ENCODE measurements at regions not wholly inside any gene's neighbourhood (a gene's known extent, or its start where the extent isn't known, plus 50 kb on each side); places are given as distances from the start of the nearest gene placed in this dataset.
A peak's percentile ranks its signal among the peaks of the same experiment; 100 is the strongest.

DNA sequence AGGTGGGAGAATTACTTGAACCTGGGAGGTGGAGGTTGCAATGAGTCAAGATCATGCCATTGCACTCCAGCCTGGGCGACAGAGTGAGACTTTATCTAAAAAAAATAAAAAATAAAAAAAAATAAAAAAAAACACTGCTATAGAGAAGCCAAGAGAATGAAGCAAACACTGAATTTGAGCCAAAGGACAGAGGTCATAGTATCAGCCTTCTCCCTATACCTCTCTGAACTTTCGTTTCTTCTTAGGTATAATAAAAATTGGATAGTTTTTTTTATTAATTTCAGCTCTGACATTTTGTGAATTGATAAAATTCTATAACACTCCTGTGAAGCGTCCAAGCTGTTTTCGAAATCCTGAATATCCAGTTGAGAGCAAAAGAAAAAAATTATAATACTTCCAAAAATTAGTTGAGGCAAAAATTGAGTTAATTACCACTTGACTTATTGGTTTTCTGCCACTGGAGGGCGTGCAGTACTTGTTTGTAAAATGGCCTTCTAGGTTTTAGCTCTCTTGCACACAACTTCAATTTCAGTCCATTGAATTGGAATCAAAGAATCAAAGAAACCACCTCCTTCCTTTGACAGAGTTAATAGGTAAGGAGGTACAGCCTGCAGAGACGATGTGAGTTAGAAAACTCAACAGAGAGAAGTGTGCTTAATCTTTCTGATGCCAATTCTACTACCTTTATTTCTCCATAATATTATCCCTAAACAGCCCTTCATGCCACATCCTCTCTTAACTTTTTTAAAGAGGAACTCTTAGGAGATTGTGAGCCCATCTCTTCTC lies 143.2 kb downstream of the BBOX1 start:
- no peak overlapping the region for H3K9ac ChIP-seq
- H3K9me2 ChIP-seq = no peaks in the 10 kb centered on the region
- H3K79me2 ChIP-seq (ENCODE audit: insufficient read depth) = no peaks in the 10 kb centered on the region
- no peak overlapping the region for H3K27ac ChIP-seq (ENCODE audit: low read depth in 2 of 2, low read length in 1 of 2)
- POLR2A ChIA-PET = interaction anchor here (1.0 kb wide), 1 partner anchor 302 kb away, joined by 4 read pairs; no protein-coding TSS in a partner anchor
- peak; percentile 25 for DNase-seq
- H3K27me3 ChIP-seq (ENCODE audit: insufficient read depth) = no peaks in the 10 kb centered on the region
- no peaks in the 10 kb centered on the region for H3F3A ChIP-seq (replicated peaks; ENCODE audit: insufficient read depth)
- CTCF ChIA-PET = interaction anchor here (0.7 to 6.0 kb wide), 48 partner anchors 9 to 638 kb away, joined by 3 to 223 read pairs (median 5); partner anchors contain the start of gene LGR4
- peaks cover 0 to 12% of the 10 kb centered on the region in 2 experiments; a peak in 2 of 4 replicates for H3K4me1 ChIP-seq (ENCODE audit: control insufficient read depth in 1 of 2, insufficient read depth in 2 of 2, low read depth in 1 of 2, low read length in 1 of 2)
- TF ChIP-seq, protein P1, sequence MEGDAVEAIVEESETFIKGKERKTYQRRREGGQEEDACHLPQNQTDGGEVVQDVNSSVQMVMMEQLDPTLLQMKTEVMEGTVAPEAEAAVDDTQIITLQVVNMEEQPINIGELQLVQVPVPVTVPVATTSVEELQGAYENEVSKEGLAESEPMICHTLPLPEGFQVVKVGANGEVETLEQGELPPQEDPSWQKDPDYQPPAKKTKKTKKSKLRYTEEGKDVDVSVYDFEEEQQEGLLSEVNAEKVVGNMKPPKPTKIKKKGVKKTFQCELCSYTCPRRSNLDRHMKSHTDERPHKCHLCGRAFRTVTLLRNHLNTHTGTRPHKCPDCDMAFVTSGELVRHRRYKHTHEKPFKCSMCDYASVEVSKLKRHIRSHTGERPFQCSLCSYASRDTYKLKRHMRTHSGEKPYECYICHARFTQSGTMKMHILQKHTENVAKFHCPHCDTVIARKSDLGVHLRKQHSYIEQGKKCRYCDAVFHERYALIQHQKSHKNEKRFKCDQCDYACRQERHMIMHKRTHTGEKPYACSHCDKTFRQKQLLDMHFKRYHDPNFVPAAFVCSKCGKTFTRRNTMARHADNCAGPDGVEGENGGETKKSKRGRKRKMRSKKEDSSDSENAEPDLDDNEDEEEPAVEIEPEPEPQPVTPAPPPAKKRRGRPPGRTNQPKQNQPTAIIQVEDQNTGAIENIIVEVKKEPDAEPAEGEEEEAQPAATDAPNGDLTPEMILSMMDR (IDR thresholded peaks at IDR 0.05) = peak; percentile 87
- TF ChIP-seq RAD21 (IDR thresholded peaks at IDR 0.05; ENCODE audit: low read length) = peak; percentile 97
- TF ChIP-seq NRF1 (IDR thresholded peaks at IDR 0.05; ENCODE audit: low read depth, low read length) = 0 out of 2 replicates have a peak, but pooled peaks have one; percentile 13
- TF ChIP-seq SMC3 (IDR thresholded peaks at IDR 0.05; ENCODE audit: low read depth, low read length) = peak; percentile 97
- TF ChIP-seq CHD2 (IDR thresholded peaks at IDR 0.05; ENCODE audit: low read length, partially characterized antibody) = no peak
- no peak for TF ChIP-seq FOSL2 (IDR thresholded peaks at IDR 0.05; ENCODE audit: borderline replicate concordance, low read depth)
- H3K4me2 ChIP-seq = no peak overlapping the region
- no peaks in the 10 kb centered on the region for H4K20me1 ChIP-seq (ENCODE audit: insufficient read depth)
- no peaks in the 10 kb centered on the region for H3K9me3 ChIP-seq
- no peaks in the 10 kb centered on the region for H3K36me3 ChIP-seq (replicated peaks in 1 of 2; ENCODE audit: control insufficient read depth in 1 of 2, insufficient read depth in 2 of 2, low read length in 1 of 2)
- H3K4me3 ChIP-seq (ENCODE audit: low read depth in 2 of 2, low read length in 1 of 2) = no peak overlapping the region; a peak in 1 of 4 replicates
- WGBS (ENCODE audit: low lambda C conversion rate) = 35% methylated on average over 6 of the region's 6 CpGs
- H2AFZ ChIP-seq (ENCODE audit: low read depth) = no peak overlapping the region

DNA sequence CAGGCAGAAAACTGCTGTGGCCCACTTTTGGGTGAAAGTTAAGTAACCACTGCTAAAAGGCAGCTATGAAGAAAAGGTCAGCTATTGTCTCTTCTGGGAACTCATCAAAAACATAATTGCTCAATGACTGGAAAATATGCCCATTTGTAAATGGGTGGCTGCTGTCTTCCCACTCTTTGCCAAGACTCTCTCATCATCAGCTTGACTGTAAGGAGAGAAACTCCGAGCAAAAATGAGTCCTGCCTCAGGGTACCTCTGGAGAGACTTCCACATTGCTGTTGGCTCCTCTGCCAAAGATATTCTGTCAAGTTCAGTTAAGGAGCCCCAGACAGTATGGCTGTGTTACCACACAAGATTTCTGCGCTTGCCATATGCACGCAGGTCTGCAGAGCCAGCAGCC lies 138.7 kb downstream of the BBOX1 start:
- ChIA-PET POLR2A (no interaction called here), CTCF (interaction anchor here (0.8 to 4.1 kb wide), 4 partner anchors 20 to 307 kb away, joined by 3 to 35 read pairs (median 4); no protein-coding TSS in a partner anchor)
- WGBS (ENCODE audit: low lambda C conversion rate) = 74% methylated on average over 3 of the region's 3 CpGs
- Histone ChIP-seq H4K20me1 (ENCODE audit: insufficient read depth) (no peaks in the 10 kb centered on the region), H3K27me3 (ENCODE audit: insufficient read depth) (no peaks in the 10 kb centered on the region), H3K9me2 (no peaks in the 10 kb centered on the region), H3K4me1 (ENCODE audit: control insufficient read depth in 1 of 2, insufficient read depth in 2 of 2, low read depth in 1 of 2, low read length in 1 of 2) (peaks cover 0 to 3% of the 10 kb centered on the region in 2 experiments; a peak in 2 of 4 replicates), H3K9ac (no peak overlapping the region), H3K27ac (ENCODE audit: low read depth in 2 of 2, low read length in 1 of 2) (no peak overlapping the region), H3F3A (replicated peaks; ENCODE audit: insufficient read depth) (no peaks in the 10 kb centered on the region), H3K9me3 (no peaks in the 10 kb centered on the region), H3K36me3 (replicated peaks in 1 of 2; ENCODE audit: control insufficient read depth in 1 of 2, insufficient read depth in 2 of 2, low read length in 1 of 2) (no peaks in the 10 kb centered on the region), H3K4me2 (no peak overlapping the region), H2AFZ (ENCODE audit: low read depth) (no peak overlapping the region), H3K4me3 (ENCODE audit: low read depth in 2 of 2, low read length in 1 of 2) (no peak overlapping the region), H3K79me2 (ENCODE audit: insufficient read depth) (no peaks in the 10 kb centered on the region)
- no peak for DNase-seq
- no peak for TF ChIP-seq MXI1 (IDR thresholded peaks at IDR 0.05; ENCODE audit: low read depth, low read length)
- no peak for TF ChIP-seq GABPA (IDR thresholded peaks at IDR 0.05; ENCODE audit: low read depth)
- no peak for TF ChIP-seq SMC3 (IDR thresholded peaks at IDR 0.05; ENCODE audit: low read depth, low read length)
- TF ChIP-seq FOSL2 (IDR thresholded peaks at IDR 0.05; ENCODE audit: borderline replicate concordance, low read depth) = no peak
- TF ChIP-seq, protein P2, sequence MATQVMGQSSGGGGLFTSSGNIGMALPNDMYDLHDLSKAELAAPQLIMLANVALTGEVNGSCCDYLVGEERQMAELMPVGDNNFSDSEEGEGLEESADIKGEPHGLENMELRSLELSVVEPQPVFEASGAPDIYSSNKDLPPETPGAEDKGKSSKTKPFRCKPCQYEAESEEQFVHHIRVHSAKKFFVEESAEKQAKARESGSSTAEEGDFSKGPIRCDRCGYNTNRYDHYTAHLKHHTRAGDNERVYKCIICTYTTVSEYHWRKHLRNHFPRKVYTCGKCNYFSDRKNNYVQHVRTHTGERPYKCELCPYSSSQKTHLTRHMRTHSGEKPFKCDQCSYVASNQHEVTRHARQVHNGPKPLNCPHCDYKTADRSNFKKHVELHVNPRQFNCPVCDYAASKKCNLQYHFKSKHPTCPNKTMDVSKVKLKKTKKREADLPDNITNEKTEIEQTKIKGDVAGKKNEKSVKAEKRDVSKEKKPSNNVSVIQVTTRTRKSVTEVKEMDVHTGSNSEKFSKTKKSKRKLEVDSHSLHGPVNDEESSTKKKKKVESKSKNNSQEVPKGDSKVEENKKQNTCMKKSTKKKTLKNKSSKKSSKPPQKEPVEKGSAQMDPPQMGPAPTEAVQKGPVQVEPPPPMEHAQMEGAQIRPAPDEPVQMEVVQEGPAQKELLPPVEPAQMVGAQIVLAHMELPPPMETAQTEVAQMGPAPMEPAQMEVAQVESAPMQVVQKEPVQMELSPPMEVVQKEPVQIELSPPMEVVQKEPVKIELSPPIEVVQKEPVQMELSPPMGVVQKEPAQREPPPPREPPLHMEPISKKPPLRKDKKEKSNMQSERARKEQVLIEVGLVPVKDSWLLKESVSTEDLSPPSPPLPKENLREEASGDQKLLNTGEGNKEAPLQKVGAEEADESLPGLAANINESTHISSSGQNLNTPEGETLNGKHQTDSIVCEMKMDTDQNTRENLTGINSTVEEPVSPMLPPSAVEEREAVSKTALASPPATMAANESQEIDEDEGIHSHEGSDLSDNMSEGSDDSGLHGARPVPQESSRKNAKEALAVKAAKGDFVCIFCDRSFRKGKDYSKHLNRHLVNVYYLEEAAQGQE (IDR thresholded peaks at IDR 0.05; ENCODE audit: low read depth, low read length) = no peak
- TF ChIP-seq, protein P3, sequence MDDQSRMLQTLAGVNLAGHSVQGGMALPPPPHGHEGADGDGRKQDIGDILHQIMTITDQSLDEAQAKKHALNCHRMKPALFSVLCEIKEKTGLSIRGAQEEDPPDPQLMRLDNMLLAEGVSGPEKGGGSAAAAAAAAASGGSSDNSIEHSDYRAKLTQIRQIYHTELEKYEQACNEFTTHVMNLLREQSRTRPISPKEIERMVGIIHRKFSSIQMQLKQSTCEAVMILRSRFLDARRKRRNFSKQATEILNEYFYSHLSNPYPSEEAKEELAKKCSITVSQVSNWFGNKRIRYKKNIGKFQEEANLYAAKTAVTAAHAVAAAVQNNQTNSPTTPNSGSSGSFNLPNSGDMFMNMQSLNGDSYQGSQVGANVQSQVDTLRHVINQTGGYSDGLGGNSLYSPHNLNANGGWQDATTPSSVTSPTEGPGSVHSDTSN (IDR thresholded peaks at IDR 0.05) = no peak
- TF ChIP-seq NFIC (IDR thresholded peaks at IDR 0.05; ENCODE audit: borderline replicate concordance) = no peak
- TF ChIP-seq MEF2A (IDR thresholded peaks at IDR 0.05; ENCODE audit: borderline replicate concordance, low read depth) = no peak
- TF ChIP-seq TEAD4 (IDR thresholded peaks at IDR 0.05; ENCODE audit: borderline replicate concordance, insufficient read depth) = no peak
- no peak for TF ChIP-seq CHD2 (IDR thresholded peaks at IDR 0.05; ENCODE audit: low read length, partially characterized antibody)
- TF ChIP-seq, protein P1 (IDR thresholded peaks at IDR 0.05) = no peak
- TF ChIP-seq, protein P4, sequence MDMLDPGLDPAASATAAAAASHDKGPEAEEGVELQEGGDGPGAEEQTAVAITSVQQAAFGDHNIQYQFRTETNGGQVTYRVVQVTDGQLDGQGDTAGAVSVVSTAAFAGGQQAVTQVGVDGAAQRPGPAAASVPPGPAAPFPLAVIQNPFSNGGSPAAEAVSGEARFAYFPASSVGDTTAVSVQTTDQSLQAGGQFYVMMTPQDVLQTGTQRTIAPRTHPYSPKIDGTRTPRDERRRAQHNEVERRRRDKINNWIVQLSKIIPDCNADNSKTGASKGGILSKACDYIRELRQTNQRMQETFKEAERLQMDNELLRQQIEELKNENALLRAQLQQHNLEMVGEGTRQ (IDR thresholded peaks at IDR 0.05; ENCODE audit: borderline replicate concordance, low read depth, low read length) = no peak
- no peak for TF ChIP-seq NRF1 (IDR thresholded peaks at IDR 0.05; ENCODE audit: low read depth, low read length)
- TF ChIP-seq RAD21 (IDR thresholded peaks at IDR 0.05; ENCODE audit: low read length) = no peak

Measured in SK-N-SH (cell line).